22Rv1 (cell line): ENCODE measurements at regions not wholly inside any gene's neighbourhood (a gene's known extent, or its start where the extent isn't known, plus 50 kb on each side); places are given as distances from the start of the nearest gene placed in this dataset.

Experiments used
- CTCF ChIP-seq: fragments of 450-650 bp; IDR thresholded peaks from 2 replicates; pipeline ENCODE4 v1.5.1; 2017; ENCODE audit warnings: mild to moderate bottlenecking
- ZFX ChIP-seq: fragments of 450-650 bp; IDR thresholded peaks from 2 replicates; pipeline ENCODE4 v1.6.1; 2017; ENCODE audit warnings: antibody characterized with exemption, borderline replicate concordance

- TF ChIP-seq CTCF (peak; percentile 38), ZFX (no peak)
Measured at GRCh38 chr12:29901585-29901984, 117.8 kb upstream of the TMTC1 start.
